GM23338 (cell line): ENCODE measurements at regions not wholly inside any gene's neighbourhood (a gene's known extent, or its start where the extent isn't known, plus 50 kb on each side); places are given as distances from the start of the nearest gene placed in this dataset.

Source experiments
- ATAC-seq: fragments of 200-7000 bp; cut with Tn5 transposase; 3 replicates; pipeline ENCODE4 v1.9.1; 2020
- DNase-seq: peaks from one replicate; pipeline ENCODE4 v3.0.0-alpha.2; 2015; ENCODE audit warnings: low spot score
- H2AFZ ChIP-seq: fragments of 200-600 bp; sonication (generic); 2 replicates; pipeline ENCODE4 v1.8.0; 2016; ENCODE audit warnings: antibody characterized with exemption, mild to moderate bottlenecking, moderate library complexity
- H3F3A ChIP-seq: fragments of 200-600 bp; sonication (generic); replicated peaks from 2 replicates; pipeline ENCODE4 v1.8.0; 2017; ENCODE audit warnings: antibody characterized with exemption, mixed run types, low read depth
- H3K27ac ChIP-seq: fragments of 200-600 bp; sonication (generic); 2 replicates; pipeline ENCODE4 v1.6.1; 2016; ENCODE audit warnings: low read depth
- H3K27me3 ChIP-seq: fragments of 200-600 bp; sonication (generic); 2 replicates; pipeline ENCODE4 v1.8.0; 2016; ENCODE audit warnings: mild to moderate bottlenecking, mixed run types, moderate library complexity; ENCODE audit not compliant: insufficient read depth
- H3K36me3 ChIP-seq: fragments of 200-600 bp; sonication (generic); 2 replicates; pipeline ENCODE4 v1.8.0; 2016; ENCODE audit warnings: mild to moderate bottlenecking; ENCODE audit not compliant: insufficient read depth
- H3K4me1 ChIP-seq: fragments of 200-600 bp; sonication (generic); 2 replicates; pipeline ENCODE4 v1.8.0; 2016; ENCODE audit warnings: mild to moderate bottlenecking, moderate library complexity; ENCODE audit not compliant: insufficient read depth
- H3K4me2 ChIP-seq: fragments of 200-600 bp; sonication (generic); 2 replicates; pipeline ENCODE4 v1.7.1; 2017; ENCODE audit warnings: mixed run types
- H3K4me3 ChIP-seq: fragments of 200-600 bp; sonication (generic); 2 replicates; pipeline ENCODE4 v1.6.1; 2016; ENCODE audit warnings: mixed run types
- H3K79me2 ChIP-seq: fragments of 200-600 bp; sonication (generic); replicated peaks from 2 replicates; pipeline ENCODE4 v1.8.0; 2017; ENCODE audit warnings: mild to moderate bottlenecking; ENCODE audit not compliant: insufficient read depth
- H3K9me2 ChIP-seq: fragments of 200-600 bp; sonication (generic); 2 replicates; pipeline ENCODE4 v1.8.0; 2017; ENCODE audit not compliant: insufficient read depth
- H4K20me1 ChIP-seq: fragments of 200-600 bp; sonication (generic); replicated peaks from 2 replicates; pipeline ENCODE4 v1.8.0; 2017; ENCODE audit warnings: mild to moderate bottlenecking; ENCODE audit not compliant: insufficient read depth
- H3K27ac Mint-ChIP-seq: 2 replicates; pipeline ENCODE4 v1.8.0; 2020; ENCODE audit warnings: inconsistent platforms, mild to moderate bottlenecking, moderate library complexity, mixed read lengths
- H3K27me3 Mint-ChIP-seq: 3 replicates; pipeline ENCODE4 v1.8.0; 2022; ENCODE audit warnings: low read depth, mild to moderate bottlenecking, moderate library complexity, mixed read lengths, inconsistent platforms; ENCODE audit not compliant: insufficient read depth, poor library complexity
- H3K36me3 Mint-ChIP-seq: 3 replicates; pipeline ENCODE4 v1.8.0; 2021; ENCODE audit warnings: low read depth, mild to moderate bottlenecking, inconsistent platforms, moderate library complexity, mixed read lengths
- H3K4me1 Mint-ChIP-seq: 3 replicates; pipeline ENCODE4 v1.8.0; 2020; ENCODE audit warnings: mild to moderate bottlenecking, inconsistent platforms, mixed read lengths
- H3K4me3 Mint-ChIP-seq: 3 replicates; pipeline ENCODE4 v1.8.0; 2021; ENCODE audit warnings: moderate library complexity, mild to moderate bottlenecking, inconsistent platforms, mixed read lengths
- H3K9me3 Mint-ChIP-seq: 3 replicates; pipeline ENCODE4 v1.8.0; 2020; ENCODE audit warnings: moderate library complexity, mild to moderate bottlenecking, inconsistent platforms, mixed read lengths
- ETS1 ChIP-seq: IDR thresholded peaks from 2 replicates; pipeline ENCODE4 v1.6.1; 2016; ENCODE audit warnings: antibody characterized with exemption
- EZH2 ChIP-seq: fragments of 200-600 bp; sonication (generic); IDR thresholded peaks from one replicate; pipeline ENCODE4 v1.8.0; 2017; ENCODE audit warnings: antibody characterized with exemption, mild to moderate bottlenecking, low read depth; ENCODE audit not compliant: unreplicated experiment
- ZNF462 ChIP-seq: fragments of 250-450 bp; sonication (Bioruptor Pico); IDR thresholded peaks from 2 replicates; pipeline ENCODE4 v1.5.0; 2020; ENCODE audit warnings: mild to moderate bottlenecking, moderate library complexity
- TF ChIP-seq, protein P1 (sequence below), 2 experiments: fragments of 200-600 bp in 1 of 2; sonication (generic) in 1 of 2; conservative IDR thresholded peaks; 2 replicates each; pipeline versions ENCODE4 v1.5.1 to v1.6.1; 2016 to 2017; ENCODE audit warnings: antibody characterized with exemption in 2 of 2, low read depth in 2 of 2, mild to moderate bottlenecking in 2 of 2, moderate library complexity in 1 of 2

- TF ChIP-seq ZNF462 (CRISPR knock-in tag) (no peak), ETS1 (no peak)
Observed at GRCh38 chr3:182713111-182713510, 80.2 kb upstream of the ATP11B start (continued).

DNA sequence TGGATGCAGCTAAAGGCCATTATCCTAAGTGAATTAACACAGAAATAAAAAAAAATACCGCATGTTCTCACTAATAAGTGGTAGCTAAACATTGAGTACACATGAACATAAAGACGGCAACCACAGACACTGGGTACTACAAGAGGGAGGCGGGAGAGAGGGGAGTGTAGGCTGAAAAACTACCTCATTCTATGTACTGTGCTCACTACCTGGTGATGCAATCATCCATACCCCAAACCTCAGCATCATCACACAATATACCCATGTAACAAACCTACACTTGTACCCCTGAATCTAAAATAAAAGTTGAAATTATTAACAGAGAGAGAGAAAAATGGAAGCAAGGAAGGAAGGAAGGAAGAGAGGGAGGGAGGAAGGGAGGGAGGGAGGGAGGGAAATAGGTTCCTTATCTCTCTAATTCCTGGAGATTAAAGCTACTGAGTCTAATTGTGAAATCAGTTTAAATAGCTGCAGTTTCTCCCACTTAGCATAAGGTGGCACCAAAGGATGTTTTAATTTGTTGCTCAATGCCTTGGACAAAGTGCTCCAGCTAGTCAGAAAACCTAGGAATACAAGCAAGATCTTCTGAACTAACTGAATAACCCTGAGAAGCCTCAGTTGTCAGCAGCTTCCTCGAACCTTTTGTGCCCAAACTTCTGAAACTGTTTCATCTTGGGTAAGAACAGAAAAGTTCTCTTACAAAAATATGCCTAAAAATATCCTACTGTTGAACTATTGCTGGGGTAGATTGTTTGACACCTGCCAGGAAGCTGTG lies 79.4 kb upstream of the ATP11B start:
- no peak overlapping the region for H3K4me3 ChIP-seq
- H3K27me3 Mint-ChIP-seq: peaks cover 3% of the 10 kb centered on the region
- H3K27me3 ChIP-seq: no peaks in the 10 kb centered on the region
- no peak overlapping the region for H2AFZ ChIP-seq
- no peak overlapping the region for H3K27ac ChIP-seq
- ATAC-seq (peak; percentile 54), DNase-seq (peak; percentile 82)
- H3K4me1 ChIP-seq: no peaks in the 10 kb centered on the region
- H3K36me3 Mint-ChIP-seq: no peaks in the 10 kb centered on the region
- no peaks in the 10 kb centered on the region for H3K36me3 ChIP-seq
- H3K4me1 Mint-ChIP-seq: peaks cover 10% of the 10 kb centered on the region
- peak overlapping the region; percentile 53; the same call in 1 of the 2 replicates for H3K27ac Mint-ChIP-seq
- no peak overlapping the region for H3K4me2 ChIP-seq
- no peak for TF ChIP-seq EZH2
- TF ChIP-seq, protein P1, sequence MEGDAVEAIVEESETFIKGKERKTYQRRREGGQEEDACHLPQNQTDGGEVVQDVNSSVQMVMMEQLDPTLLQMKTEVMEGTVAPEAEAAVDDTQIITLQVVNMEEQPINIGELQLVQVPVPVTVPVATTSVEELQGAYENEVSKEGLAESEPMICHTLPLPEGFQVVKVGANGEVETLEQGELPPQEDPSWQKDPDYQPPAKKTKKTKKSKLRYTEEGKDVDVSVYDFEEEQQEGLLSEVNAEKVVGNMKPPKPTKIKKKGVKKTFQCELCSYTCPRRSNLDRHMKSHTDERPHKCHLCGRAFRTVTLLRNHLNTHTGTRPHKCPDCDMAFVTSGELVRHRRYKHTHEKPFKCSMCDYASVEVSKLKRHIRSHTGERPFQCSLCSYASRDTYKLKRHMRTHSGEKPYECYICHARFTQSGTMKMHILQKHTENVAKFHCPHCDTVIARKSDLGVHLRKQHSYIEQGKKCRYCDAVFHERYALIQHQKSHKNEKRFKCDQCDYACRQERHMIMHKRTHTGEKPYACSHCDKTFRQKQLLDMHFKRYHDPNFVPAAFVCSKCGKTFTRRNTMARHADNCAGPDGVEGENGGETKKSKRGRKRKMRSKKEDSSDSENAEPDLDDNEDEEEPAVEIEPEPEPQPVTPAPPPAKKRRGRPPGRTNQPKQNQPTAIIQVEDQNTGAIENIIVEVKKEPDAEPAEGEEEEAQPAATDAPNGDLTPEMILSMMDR (conservative IDR thresholded peaks at IDR 0.05; ENCODE audit: low read depth in 2 of 2): peak; percentile 62 to 83
- no peaks in the 10 kb centered on the region for H3K9me2 ChIP-seq
- no peak overlapping the region for H3K4me3 Mint-ChIP-seq
- no peaks in the 10 kb centered on the region for H3K9me3 Mint-ChIP-seq
- H4K20me1 ChIP-seq: no peaks in the 10 kb centered on the region
- no peaks in the 10 kb centered on the region for H3F3A ChIP-seq
- no peaks in the 10 kb centered on the region for H3K79me2 ChIP-seq
